GM12865 (cell line): ENCODE measurements at regions not wholly inside any gene's neighbourhood (a gene's known extent, or its start where the extent isn't known, plus 50 kb on each side); places are given as distances from the start of the nearest gene placed in this dataset.

Experiments used
- DNase-seq: peaks from one replicate; pipeline ENCODE4 v3.0.0; 2010; ENCODE audit warnings: low read depth
- H3K4me3 ChIP-seq: 2 replicates; pipeline ENCODE4 v1.5.1; 2011; ENCODE audit warnings: mild to moderate bottlenecking, low read depth, low read length, control low read depth
- CTCF ChIP-seq: IDR thresholded peaks from 2 replicates; pipeline ENCODE4 v1.5.1; 2011; ENCODE audit warnings: low read length, control low read depth, low read depth, inconsistent platforms; ENCODE audit not compliant: insufficient read depth; ENCODE audit errors: missing control alignments

- DNase-seq, result no peak
- no peak overlapping the region for H3K4me3 ChIP-seq
- TF ChIP-seq CTCF, result no peak
Observed at GRCh38 chr10:47118326-47118725, 181.7 kb upstream of the GDF10 start.

GRCh38 chr10:47121336-47121735, 178.7 kb upstream of the GDF10 start:
- TF ChIP-seq CTCF, result no peak
- no peak for DNase-seq
- no peak overlapping the region for H3K4me3 ChIP-seq

- no peak for DNase-seq
Observed at GRCh38 chr10:47123716-47124288, 176.2 kb upstream of the GDF10 start.

GRCh38 chr10:47127188-47127785, 172.7 kb upstream of the GDF10 start:
- no peak for TF ChIP-seq CTCF
- H3K4me3 ChIP-seq, result no peak overlapping the region
- DNase-seq, result no peak

More at GRCh38 chr10:47123716-47124288, 176.2 kb upstream of the GDF10 start:
- H3K4me3 ChIP-seq, result no peak overlapping the region
- TF ChIP-seq CTCF, result no peak

- no peak for DNase-seq
- TF ChIP-seq CTCF, result no peak
- H3K4me3 ChIP-seq, result no peak overlapping the region
Observed at GRCh38 chr10:47130491-47130890, 169.5 kb upstream of the GDF10 start.

GRCh38 chr10:47133871-47134570, 166.0 kb upstream of the GDF10 start:
- H3K4me3 ChIP-seq, result no peak overlapping the region
- no peak for TF ChIP-seq CTCF
- no peak for DNase-seq
